ENCODE measurements at regions not wholly inside any gene's neighbourhood (a gene's known extent, or its start where the extent isn't known, plus 50 kb on each side); places are given as distances from the start of the nearest gene placed in this dataset.

- TF ChIP-seq CTCF (IDR thresholded peaks at IDR 0.05) (no peak), REST (IDR thresholded peaks at IDR 0.05) (no peak), USF2 (IDR thresholded peaks at IDR 0.05) (no peak), EHMT2 (IDR thresholded peaks at IDR 0.05; ENCODE audit: low read depth) (no peak), E2F6 (IDR thresholded peaks at IDR 0.05; ENCODE audit: borderline replicate concordance, low read depth) (no peak), CEBPB (IDR thresholded peaks at IDR 0.05) (no peak), PHF8 (IDR thresholded peaks at IDR 0.05; ENCODE audit: borderline replicate concordance, low read depth) (no peak), MAFK (IDR thresholded peaks at IDR 0.05; ENCODE audit: partially characterized antibody) (no peak), POLR2A (IDR thresholded peaks at IDR 0.05; ENCODE audit: low read length) (no peak), RFX5 (IDR thresholded peaks at IDR 0.05) (no peak), PBX3 (IDR thresholded peaks at IDR 0.05) (no peak), NR3C1 (IDR thresholded peaks at IDR 0.05) (no peak), RCOR1 (IDR thresholded peaks at IDR 0.05; ENCODE audit: low read depth, low read length) (no peak), MYC (IDR thresholded peaks at IDR 0.05; ENCODE audit: borderline replicate concordance, low read length) (no peak)
Measured at GRCh38 chr2:14011190-14011589, 621.3 kb upstream of the LRATD1 start.

All from A549 (cell line).